ENCODE measurements at regions not wholly inside any gene's neighbourhood (a gene's known extent, or its start where the extent isn't known, plus 50 kb on each side); places are given as distances from the start of the nearest gene placed in this dataset.

DNA sequence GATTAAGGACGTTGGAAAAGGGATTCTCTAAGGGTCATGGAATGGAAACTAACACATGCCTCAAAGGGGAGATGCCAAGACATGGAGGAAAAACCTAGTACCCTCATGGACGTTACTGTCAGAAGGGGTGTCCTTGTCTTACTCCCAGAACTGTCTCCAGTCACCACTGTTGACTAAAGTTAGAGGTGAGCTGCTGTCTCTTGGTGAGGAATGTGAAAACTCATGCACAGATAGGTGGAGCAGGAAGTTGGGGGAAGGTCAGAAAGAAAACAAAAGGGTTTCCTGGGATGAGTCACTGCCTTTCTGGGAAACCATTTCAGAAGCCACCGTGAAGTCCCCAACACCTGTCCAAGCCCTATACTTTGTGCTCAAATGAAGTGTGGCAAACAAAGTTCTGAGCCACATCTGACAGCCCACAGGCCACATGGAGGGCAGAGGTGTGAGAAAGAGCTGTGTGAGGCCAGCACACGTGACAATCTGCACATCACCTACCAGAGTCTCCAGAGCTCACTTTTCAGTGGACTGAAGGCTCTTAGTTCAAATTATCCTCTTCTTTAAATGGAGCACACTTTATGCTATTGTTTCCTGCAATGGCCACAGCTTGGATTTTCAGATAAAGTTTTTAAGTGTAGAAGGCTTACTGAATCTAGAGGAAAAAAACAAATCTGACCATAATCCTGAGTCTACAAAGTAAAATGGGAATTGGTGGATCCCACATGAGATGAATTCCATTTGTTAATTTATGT lies 92.9 kb upstream of the EGLN3 start:
- DNase-seq (ENCODE audit: low spot score): no peak
- in situ Hi-C loops (cut with HindIII; ENCODE audit: low sequenced_read_pairs): no loop called here

- in situ Hi-C loops (cut with HindIII; ENCODE audit: low sequenced_read_pairs): no loop called here
Observed at GRCh38 chr14:34041220-34041619, 90.3 kb upstream of the EGLN3 start.

GRCh38 chr14:34040766-34041165 lies 89.9 kb upstream of the EGLN3 start:
- in situ Hi-C loops (cut with HindIII; ENCODE audit: low sequenced_read_pairs): no loop called here

More at GRCh38 chr14:34041220-34041619, 90.3 kb upstream of the EGLN3 start:
- no peak for DNase-seq (ENCODE audit: low spot score)

GRCh38 chr14:34039428-34040047 lies 88.7 kb upstream of the EGLN3 start:
- DNase-seq (ENCODE audit: low spot score): no peak
- in situ Hi-C loops (cut with HindIII; ENCODE audit: low sequenced_read_pairs): no loop called here

More at GRCh38 chr14:34040766-34041165, 89.9 kb upstream of the EGLN3 start:
- DNase-seq (ENCODE audit: low spot score): no peak

DNA sequence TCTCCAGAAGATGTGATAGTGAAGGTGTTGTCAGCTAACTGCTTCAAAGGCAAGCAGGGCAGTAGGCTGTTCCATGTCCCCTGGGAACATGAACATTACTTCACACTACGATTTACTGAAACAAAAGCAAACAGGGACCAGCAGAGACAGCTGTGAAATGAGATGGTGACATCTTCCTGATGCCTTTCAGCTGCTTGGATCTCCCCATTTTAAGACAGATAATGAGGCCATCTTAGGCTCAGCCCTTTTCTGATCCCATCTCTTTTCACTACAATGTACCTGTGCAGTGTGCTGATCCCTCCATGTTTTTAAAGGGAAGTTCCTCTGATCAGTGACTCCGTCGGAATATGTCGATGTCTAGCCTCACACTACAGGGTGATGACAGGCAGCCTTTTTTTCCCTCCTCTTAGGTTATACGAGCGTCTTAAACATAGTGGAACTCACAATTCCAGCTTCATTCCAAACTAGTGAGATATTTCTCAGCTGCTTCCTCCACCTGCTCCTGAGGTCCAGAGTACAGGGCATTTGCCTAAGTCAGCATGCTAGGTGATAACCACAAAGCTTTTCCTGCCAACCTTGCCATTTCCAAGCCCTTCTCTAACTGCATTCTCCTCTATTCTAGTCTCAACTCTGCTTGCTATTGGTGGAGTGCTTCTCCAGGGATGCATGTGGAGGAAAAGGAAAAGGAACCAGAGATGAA lies 87.6 kb upstream of the EGLN3 start:
- in situ Hi-C loops (cut with HindIII; ENCODE audit: low sequenced_read_pairs): no loop called here
- DNase-seq (ENCODE audit: low spot score): no peak

DNA sequence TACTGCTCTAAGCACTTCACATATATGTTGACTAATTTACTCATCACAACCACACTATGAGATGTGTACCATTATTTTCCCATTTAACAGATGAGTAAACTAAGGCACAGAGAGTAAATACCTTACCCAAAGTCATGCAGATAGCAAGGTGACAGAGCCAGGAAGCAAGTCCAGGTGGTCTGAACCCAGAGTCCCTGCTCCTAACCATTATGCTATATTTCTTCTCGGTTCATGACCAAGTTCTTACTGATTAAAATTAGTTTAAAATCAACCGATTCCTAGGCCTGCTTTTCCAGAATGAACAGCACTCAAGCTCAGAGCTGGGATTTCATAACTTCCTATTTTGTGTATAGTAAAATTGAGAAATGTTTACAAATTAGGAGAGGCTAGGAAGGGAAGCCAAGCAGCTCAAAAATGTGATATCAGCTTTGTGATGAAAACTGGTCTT lies 85.5 kb upstream of the EGLN3 start:
- no peak for DNase-seq (ENCODE audit: low spot score)
- in situ Hi-C loops (cut with HindIII; ENCODE audit: low sequenced_read_pairs): no loop called here

- in situ Hi-C loops (cut with HindIII; ENCODE audit: low sequenced_read_pairs): no loop called here
- DNase-seq (ENCODE audit: low spot score): peak; percentile 21
Observed at GRCh38 chr14:34035934-34036250, 85.0 kb upstream of the EGLN3 start.

GRCh38 chr14:34035177-34035933 lies 84.5 kb upstream of the EGLN3 start:
- DNase-seq (ENCODE audit: low spot score): no peak
- in situ Hi-C loops (cut with HindIII; ENCODE audit: low sequenced_read_pairs): no loop called here

- DNase-seq (ENCODE audit: low spot score): no peak
- in situ Hi-C loops (cut with HindIII; ENCODE audit: low sequenced_read_pairs): no loop called here
Observed at GRCh38 chr14:34034447-34035176, 83.7 kb upstream of the EGLN3 start.

DNA sequence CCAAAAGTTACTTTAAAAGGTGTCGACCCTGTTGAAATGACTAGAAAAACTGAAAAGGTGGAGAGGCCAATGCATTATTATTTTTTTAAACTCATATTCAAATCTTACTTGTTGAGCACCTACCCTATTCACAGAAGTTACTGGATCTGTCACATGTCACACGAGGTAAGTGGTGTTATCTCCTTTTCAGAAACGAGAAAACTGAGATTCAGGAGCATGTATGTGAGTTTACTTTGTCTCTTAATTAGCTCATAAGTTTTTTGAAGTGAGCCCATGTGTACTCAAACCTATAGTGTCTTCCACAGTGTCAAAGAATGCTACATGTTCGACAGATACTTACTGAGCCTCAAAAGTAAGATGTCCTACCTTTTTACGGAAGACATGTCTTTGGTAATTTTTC lies 81.8 kb upstream of the EGLN3 start:
- in situ Hi-C loops (cut with HindIII; ENCODE audit: low sequenced_read_pairs): no loop called here
- no peak for DNase-seq (ENCODE audit: low spot score)

DNA sequence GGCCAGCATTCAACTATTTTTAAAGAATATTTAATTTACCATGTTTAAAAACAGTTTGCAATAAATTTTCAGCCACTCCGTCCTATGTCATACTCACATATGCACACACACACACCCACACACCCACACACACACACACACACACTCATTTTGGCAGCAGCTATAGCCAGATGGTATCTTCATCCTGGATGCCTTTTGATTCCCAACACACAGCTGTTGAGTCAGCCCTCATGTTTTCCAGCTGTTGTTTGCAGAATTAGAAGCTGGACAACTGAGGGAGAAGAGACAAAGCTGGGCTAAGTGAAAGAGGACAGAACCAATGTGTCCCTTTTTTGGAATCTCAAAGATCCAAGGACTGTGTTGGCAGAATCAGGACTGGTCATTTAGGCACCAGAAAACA lies 80.0 kb upstream of the EGLN3 start:
- no peak for DNase-seq (ENCODE audit: low spot score)
- in situ Hi-C loops (cut with HindIII; ENCODE audit: low sequenced_read_pairs): no loop called here

GRCh38 chr14:34029921-34030334 lies 79.1 kb upstream of the EGLN3 start:
- no peak for DNase-seq (ENCODE audit: low spot score)
- in situ Hi-C loops (cut with HindIII; ENCODE audit: low sequenced_read_pairs): no loop called here

DNA sequence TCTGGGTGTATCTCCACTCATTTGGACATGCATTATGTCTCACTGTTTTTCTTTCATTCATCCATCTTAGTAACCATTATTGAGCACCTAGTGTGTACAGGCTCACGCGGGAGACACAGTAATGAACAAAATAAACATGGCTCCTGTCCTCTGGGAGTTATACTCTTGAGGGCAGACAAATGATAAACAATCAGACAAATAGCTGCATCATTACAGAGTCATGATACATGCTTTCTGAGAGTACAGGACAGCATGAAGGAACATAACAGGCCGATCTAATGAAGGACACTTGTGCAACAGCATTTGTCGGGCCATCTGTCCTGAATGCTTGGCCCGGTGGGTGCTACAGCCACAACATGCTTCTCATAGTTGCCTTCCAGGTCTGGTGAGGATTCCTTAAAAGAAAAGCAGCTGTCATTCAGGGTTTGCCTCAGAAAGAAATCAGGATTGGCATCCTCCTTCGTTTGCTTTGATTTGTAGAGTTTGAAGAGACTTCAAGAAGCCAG lies 77.2 kb upstream of the EGLN3 start:
- no peak for DNase-seq (ENCODE audit: low spot score)
- in situ Hi-C loops (cut with HindIII; ENCODE audit: low sequenced_read_pairs): no loop called here

- DNase-seq (ENCODE audit: low spot score): no peak
- in situ Hi-C loops (cut with HindIII; ENCODE audit: low sequenced_read_pairs): no loop called here
Observed at GRCh38 chr14:34027130-34027989, 76.5 kb upstream of the EGLN3 start.

DNA sequence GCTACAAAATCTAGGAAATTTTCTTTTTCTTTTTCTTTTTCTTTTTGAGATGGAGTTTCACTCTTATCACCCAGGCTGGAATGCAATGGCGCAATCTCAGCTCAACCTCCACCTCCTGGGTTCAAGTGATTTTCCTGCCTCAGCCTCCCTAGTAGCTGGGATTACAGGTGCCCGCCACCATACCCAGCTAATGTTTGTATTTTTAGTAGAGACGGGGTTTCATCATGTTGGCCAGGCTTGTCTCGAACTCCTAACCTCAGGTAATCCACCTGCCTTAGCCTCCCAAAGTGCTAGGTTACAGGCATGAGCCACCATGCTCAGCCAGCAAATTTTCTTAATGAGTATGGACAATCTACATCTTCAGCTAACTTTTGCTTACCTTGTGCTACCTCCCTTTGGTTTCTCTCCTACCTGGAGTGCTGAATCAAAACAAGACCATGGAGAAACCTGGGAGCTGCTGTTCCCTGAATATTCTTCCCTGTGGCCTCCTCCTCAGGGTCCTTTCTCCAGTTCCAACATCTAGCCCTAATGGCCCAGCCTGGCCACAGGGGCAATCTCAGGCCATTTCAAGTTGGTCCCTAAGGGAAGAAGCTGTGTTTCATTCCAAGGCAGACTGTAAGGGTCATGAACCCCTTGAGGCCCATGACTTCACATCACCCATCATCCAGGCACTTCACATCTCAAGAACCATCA lies 74.6 kb upstream of the EGLN3 start:
- DNase-seq (ENCODE audit: low spot score): no peak
- in situ Hi-C loops (cut with HindIII; ENCODE audit: low sequenced_read_pairs): no loop called here

DNA sequence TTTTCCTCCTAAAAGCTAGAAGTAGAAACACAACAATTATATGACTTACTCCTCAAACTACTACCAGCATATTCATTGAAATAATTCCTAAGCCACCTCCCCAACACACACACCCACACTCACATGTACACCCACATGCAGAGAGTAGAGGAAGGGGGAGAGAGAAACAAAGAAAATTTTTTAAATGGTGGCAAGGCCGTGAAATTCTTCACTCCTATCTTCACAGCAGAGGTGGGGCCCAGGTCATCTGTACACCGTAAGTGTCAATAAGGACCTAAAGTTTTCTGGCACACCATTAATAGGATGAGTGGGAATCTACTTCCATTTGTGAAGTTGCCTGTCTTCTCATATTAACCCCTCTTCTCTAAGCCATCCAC lies 73.9 kb upstream of the EGLN3 start:
- no peak for DNase-seq (ENCODE audit: low spot score)
- in situ Hi-C loops (cut with HindIII; ENCODE audit: low sequenced_read_pairs): no loop called here
